ENCODE measurements at regions not wholly inside any gene's neighbourhood (a gene's known extent, or its start where the extent isn't known, plus 50 kb on each side); places are given as distances from the start of the nearest gene placed in this dataset.

GRCh38 chr5:4860631-4861030, 279.5 kb upstream of the ADAMTS16 start:
- ATAC-seq (replicated peaks) (no peak), DNase-seq (no peak)
- no peaks in the 10 kb centered on the region for H3K36me3 Mint-ChIP-seq (ENCODE audit: insufficient read depth)
- no peak overlapping the region for H3K27ac Mint-ChIP-seq
- no peaks in the 10 kb centered on the region for H3K4me1 Mint-ChIP-seq (ENCODE audit: low read depth in 2 of 2)
- H3K27me3 Mint-ChIP-seq, result no peaks in the 10 kb centered on the region
- H3K4me3 Mint-ChIP-seq, result no peak overlapping the region
- H3K9me3 Mint-ChIP-seq, result peaks cover 10 to 24% of the 10 kb centered on the region in 2 donors

- ATAC-seq (replicated peaks), result no peak
- no peak overlapping the region for H3K27ac Mint-ChIP-seq
- H3K27me3 Mint-ChIP-seq, result no peaks in the 10 kb centered on the region
- H3K4me1 Mint-ChIP-seq (ENCODE audit: low read depth in 2 of 2), result no peaks in the 10 kb centered on the region
- no peak overlapping the region for H3K4me3 Mint-ChIP-seq
- peaks cover 7 to 19% of the 10 kb centered on the region in 2 donors for H3K9me3 Mint-ChIP-seq
- H3K36me3 Mint-ChIP-seq (ENCODE audit: insufficient read depth), result no peaks in the 10 kb centered on the region
- DNase-seq, result no peak
Measured at GRCh38 chr5:4862500-4862899, 277.6 kb upstream of the ADAMTS16 start.

- ATAC-seq (replicated peaks) (no peak), DNase-seq (no peak)
- H3K36me3 Mint-ChIP-seq (ENCODE audit: insufficient read depth), result no peaks in the 10 kb centered on the region
- peaks cover 5 to 11% of the 10 kb centered on the region in 2 donors for H3K9me3 Mint-ChIP-seq
- H3K27ac Mint-ChIP-seq, result no peak overlapping the region
- no peak overlapping the region for H3K4me3 Mint-ChIP-seq
- no peaks in the 10 kb centered on the region for H3K4me1 Mint-ChIP-seq (ENCODE audit: low read depth in 2 of 2)
- no peaks in the 10 kb centered on the region for H3K27me3 Mint-ChIP-seq
Measured at GRCh38 chr5:4866131-4866659, 273.9 kb upstream of the ADAMTS16 start.

- no peak for DNase-seq
- Mint-ChIP-seq H3K27me3 (no peaks in the 10 kb centered on the region), H3K36me3 (ENCODE audit: insufficient read depth) (no peaks in the 10 kb centered on the region), H3K27ac (no peak overlapping the region), H3K4me3 (no peak overlapping the region), H3K9me3 (peaks cover 6 to 14% of the 10 kb centered on the region in 2 donors), H3K4me1 (ENCODE audit: low read depth in 2 of 2) (no peaks in the 10 kb centered on the region)
- ATAC-seq (replicated peaks), result no peak
Measured at GRCh38 chr5:4866817-4867216, 273.3 kb upstream of the ADAMTS16 start.

- ATAC-seq (replicated peaks), result no peak
- Mint-ChIP-seq H3K27ac (no peak overlapping the region), H3K9me3 (peaks cover 6 to 14% of the 10 kb centered on the region in 2 donors), H3K27me3 (no peaks in the 10 kb centered on the region), H3K4me3 (no peak overlapping the region), H3K4me1 (ENCODE audit: low read depth in 2 of 2) (no peaks in the 10 kb centered on the region), H3K36me3 (ENCODE audit: insufficient read depth) (no peaks in the 10 kb centered on the region)
- DNase-seq, result no peak
Measured at GRCh38 chr5:4868140-4868735, 271.9 kb upstream of the ADAMTS16 start.

GRCh38 chr5:4873652-4874051, 266.5 kb upstream of the ADAMTS16 start:
- Mint-ChIP-seq H3K27ac (no peak overlapping the region), H3K27me3 (no peaks in the 10 kb centered on the region), H3K36me3 (ENCODE audit: insufficient read depth) (no peaks in the 10 kb centered on the region), H3K4me1 (ENCODE audit: low read depth in 2 of 2) (no peaks in the 10 kb centered on the region), H3K9me3 (peaks cover 3 to 14% of the 10 kb centered on the region in 2 donors), H3K4me3 (no peak overlapping the region)
- ATAC-seq (replicated peaks), result no peak
- no peak for DNase-seq

GRCh38 chr5:4874097-4874496, 266.0 kb upstream of the ADAMTS16 start:
- H3K4me1 Mint-ChIP-seq (ENCODE audit: low read depth in 2 of 2), result no peaks in the 10 kb centered on the region
- no peaks in the 10 kb centered on the region for H3K27me3 Mint-ChIP-seq
- H3K27ac Mint-ChIP-seq, result no peak overlapping the region
- peaks cover 3 to 14% of the 10 kb centered on the region in 2 donors for H3K9me3 Mint-ChIP-seq
- no peak for DNase-seq
- H3K36me3 Mint-ChIP-seq (ENCODE audit: insufficient read depth), result no peaks in the 10 kb centered on the region
- H3K4me3 Mint-ChIP-seq, result no peak overlapping the region
- ATAC-seq (replicated peaks), result no peak

GRCh38 chr5:4875942-4876341, 264.2 kb upstream of the ADAMTS16 start:
- ATAC-seq (replicated peaks) (no peak), DNase-seq (no peak)
- Mint-ChIP-seq H3K27me3 (no peaks in the 10 kb centered on the region), H3K36me3 (ENCODE audit: insufficient read depth) (no peaks in the 10 kb centered on the region), H3K4me1 (ENCODE audit: low read depth in 2 of 2) (no peaks in the 10 kb centered on the region), H3K27ac (no peak overlapping the region), H3K4me3 (no peak overlapping the region), H3K9me3 (peaks cover 3 to 15% of the 10 kb centered on the region in 2 donors)

GRCh38 chr5:4876804-4877203, 263.3 kb upstream of the ADAMTS16 start:
- peaks cover 0 to 18% of the 10 kb centered on the region in 2 donors for H3K9me3 Mint-ChIP-seq
- no peak overlapping the region for H3K27ac Mint-ChIP-seq
- DNase-seq, result no peak
- no peaks in the 10 kb centered on the region for H3K4me1 Mint-ChIP-seq (ENCODE audit: low read depth in 2 of 2)
- H3K4me3 Mint-ChIP-seq, result no peak overlapping the region
- no peak for ATAC-seq (replicated peaks)
- no peaks in the 10 kb centered on the region for H3K27me3 Mint-ChIP-seq
- no peaks in the 10 kb centered on the region for H3K36me3 Mint-ChIP-seq (ENCODE audit: insufficient read depth)

GRCh38 chr5:4877579-4877978, 262.6 kb upstream of the ADAMTS16 start:
- no peak for ATAC-seq (replicated peaks)

GRCh38 chr5:4879075-4879474, 261.1 kb upstream of the ADAMTS16 start:
- DNase-seq (no peak), ATAC-seq (replicated peaks) (no peak)
- H3K4me3 Mint-ChIP-seq, result no peak overlapping the region
- H3K4me1 Mint-ChIP-seq (ENCODE audit: low read depth in 2 of 2), result no peaks in the 10 kb centered on the region
- no peaks in the 10 kb centered on the region for H3K36me3 Mint-ChIP-seq (ENCODE audit: insufficient read depth)
- H3K9me3 Mint-ChIP-seq, result peaks cover 2 to 32% of the 10 kb centered on the region in 2 donors
- H3K27ac Mint-ChIP-seq, result no peak overlapping the region
- H3K27me3 Mint-ChIP-seq, result no peaks in the 10 kb centered on the region

More at GRCh38 chr5:4877579-4877978, 262.6 kb upstream of the ADAMTS16 start:
- H3K27me3 Mint-ChIP-seq, result no peaks in the 10 kb centered on the region
- no peak for DNase-seq
- H3K4me1 Mint-ChIP-seq (ENCODE audit: low read depth in 2 of 2), result no peaks in the 10 kb centered on the region
- no peaks in the 10 kb centered on the region for H3K36me3 Mint-ChIP-seq (ENCODE audit: insufficient read depth)
- peaks cover 0 to 25% of the 10 kb centered on the region in 2 donors for H3K9me3 Mint-ChIP-seq
- no peak overlapping the region for H3K4me3 Mint-ChIP-seq
- H3K27ac Mint-ChIP-seq, result no peak overlapping the region

GRCh38 chr5:4879693-4880303, 260.3 kb upstream of the ADAMTS16 start:
- H3K27ac Mint-ChIP-seq, result no peak overlapping the region
- no peaks in the 10 kb centered on the region for H3K27me3 Mint-ChIP-seq
- DNase-seq (no peak), ATAC-seq (replicated peaks) (no peak)
- no peaks in the 10 kb centered on the region for H3K4me1 Mint-ChIP-seq (ENCODE audit: low read depth in 2 of 2)
- no peaks in the 10 kb centered on the region for H3K36me3 Mint-ChIP-seq (ENCODE audit: insufficient read depth)
- H3K4me3 Mint-ChIP-seq, result no peak overlapping the region
- peaks cover 2 to 39% of the 10 kb centered on the region in 2 donors for H3K9me3 Mint-ChIP-seq

- Mint-ChIP-seq H3K27ac (no peak overlapping the region), H3K9me3 (peaks cover 5 to 38% of the 10 kb centered on the region in 2 donors), H3K36me3 (ENCODE audit: insufficient read depth) (no peaks in the 10 kb centered on the region), H3K27me3 (no peaks in the 10 kb centered on the region), H3K4me1 (ENCODE audit: low read depth in 2 of 2) (no peaks in the 10 kb centered on the region), H3K4me3 (no peak overlapping the region)
- DNase-seq, result no peak
- no peak for ATAC-seq (replicated peaks)
Measured at GRCh38 chr5:4880304-4880741, 259.8 kb upstream of the ADAMTS16 start.

GRCh38 chr5:4881366-4882002, 258.6 kb upstream of the ADAMTS16 start:
- ATAC-seq (replicated peaks), result no peak
- Mint-ChIP-seq H3K4me1 (ENCODE audit: low read depth in 2 of 2) (no peaks in the 10 kb centered on the region), H3K4me3 (no peak overlapping the region), H3K27ac (no peak overlapping the region), H3K27me3 (no peaks in the 10 kb centered on the region), H3K9me3 (peaks cover 5 to 47% of the 10 kb centered on the region in 2 donors), H3K36me3 (ENCODE audit: insufficient read depth) (no peaks in the 10 kb centered on the region)
- DNase-seq, result no peak

Data from effector memory CD8-positive, alpha-beta T cell (primary cell).